Neural crest cell (in vitro differentiated cells): ENCODE measurements at regions not wholly inside any gene's neighbourhood (a gene's known extent, or its start where the extent isn't known, plus 50 kb on each side); places are given as distances from the start of the nearest gene placed in this dataset.

ENCODE experiments used
- DNase-seq: peaks from one replicate; pipeline ENCODE4 v3.0.0; 2021; ENCODE audit warnings: low read depth, mixed read lengths, low spot score
- H3K27ac Mint-ChIP-seq: one replicate; pipeline ENCODE4 v1.8.0; 2021; ENCODE audit warnings: mild to moderate bottlenecking, mixed read lengths; ENCODE audit not compliant: unreplicated experiment
- H3K27me3 Mint-ChIP-seq: 2 replicates; pipeline ENCODE4 v1.8.0; 2021; ENCODE audit warnings: low read depth, mild to moderate bottlenecking, mixed read lengths
- H3K36me3 Mint-ChIP-seq: 2 replicates; pipeline ENCODE4 v1.8.0; 2021; ENCODE audit warnings: low read depth, mild to moderate bottlenecking, mixed read lengths
- H3K4me1 Mint-ChIP-seq: 2 replicates; pipeline ENCODE4 v1.8.0; 2021; ENCODE audit warnings: mixed read lengths
- H3K4me3 Mint-ChIP-seq: one replicate; pipeline ENCODE4 v1.8.0; 2021; ENCODE audit warnings: mild to moderate bottlenecking, mixed read lengths
- H3K9me3 Mint-ChIP-seq: 2 replicates; pipeline ENCODE4 v1.8.0; 2021; ENCODE audit warnings: mixed read lengths
- CTCF ChIP-seq: fragments of 200-600 bp; sonication (generic); conservative IDR thresholded peaks from 2 replicates; pipeline ENCODE4 v1.5.0; 2021; ENCODE audit warnings: antibody characterized with exemption, mild to moderate bottlenecking

- no peak overlapping the region for H3K27ac Mint-ChIP-seq
- no peak for DNase-seq
- no peaks in the 10 kb centered on the region for H3K4me1 Mint-ChIP-seq
- TF ChIP-seq CTCF: no peak
- H3K36me3 Mint-ChIP-seq: peaks cover 2% of the 10 kb centered on the region
- H3K27me3 Mint-ChIP-seq: peaks cover 2% of the 10 kb centered on the region
- H3K4me3 Mint-ChIP-seq: no peak overlapping the region
- H3K9me3 Mint-ChIP-seq: peaks cover 4% of the 10 kb centered on the region
Observed at GRCh38 chr4:85260064-85260463, 214.9 kb upstream of the ARHGAP24 start.

DNA sequence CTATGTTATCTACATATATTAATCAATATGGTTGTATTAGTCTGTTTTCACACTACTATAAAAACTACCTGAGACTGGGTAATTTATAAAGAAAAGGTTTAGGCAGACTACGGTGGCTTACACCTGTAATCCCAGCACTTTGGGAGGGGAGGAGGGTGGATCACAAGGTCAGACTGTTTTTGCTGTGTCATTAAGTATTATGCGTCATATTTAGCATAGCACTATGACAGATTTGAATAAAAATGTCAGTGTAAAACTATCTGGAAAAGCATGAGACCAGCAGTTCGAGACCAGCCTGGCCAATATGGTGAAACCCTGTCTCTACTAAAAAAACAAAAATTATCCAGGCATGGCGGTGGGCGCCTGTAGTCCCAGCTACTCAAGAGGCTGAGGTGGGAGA lies 209.7 kb upstream of the ARHGAP24 start:
- Mint-ChIP-seq H3K4me3 (no peak overlapping the region), H3K4me1 (peaks cover 10% of the 10 kb centered on the region), H3K9me3 (no peaks in the 10 kb centered on the region), H3K27ac (no peak overlapping the region), H3K27me3 (peaks cover 2% of the 10 kb centered on the region), H3K36me3 (no peaks in the 10 kb centered on the region)
- no peak for TF ChIP-seq CTCF
- DNase-seq: no peak

DNA sequence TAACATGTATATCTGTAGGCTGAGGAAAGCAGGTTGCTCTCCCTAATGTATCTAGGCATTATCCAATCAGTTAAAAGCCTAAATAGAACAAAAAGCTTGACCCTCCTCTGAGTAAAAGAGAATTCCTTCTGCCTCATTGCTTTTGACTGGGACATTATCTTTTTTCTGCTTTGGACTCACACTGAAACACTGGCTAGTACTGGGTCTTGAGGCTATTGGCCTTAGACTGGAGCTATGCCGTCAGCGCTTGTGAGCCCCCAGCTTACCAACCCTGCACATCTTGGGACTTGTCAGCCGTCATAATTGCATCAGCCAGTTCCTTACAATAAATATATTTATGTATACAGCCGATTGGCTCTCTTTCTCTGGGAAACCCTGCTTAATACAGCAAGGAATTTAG lies 206.8 kb upstream of the ARHGAP24 start:
- Mint-ChIP-seq H3K9me3 (peaks cover 7% of the 10 kb centered on the region), H3K36me3 (no peaks in the 10 kb centered on the region), H3K27me3 (no peaks in the 10 kb centered on the region), H3K4me1 (peaks cover 10% of the 10 kb centered on the region), H3K4me3 (no peak overlapping the region), H3K27ac (no peak overlapping the region)
- no peak for TF ChIP-seq CTCF
- no peak for DNase-seq

DNA sequence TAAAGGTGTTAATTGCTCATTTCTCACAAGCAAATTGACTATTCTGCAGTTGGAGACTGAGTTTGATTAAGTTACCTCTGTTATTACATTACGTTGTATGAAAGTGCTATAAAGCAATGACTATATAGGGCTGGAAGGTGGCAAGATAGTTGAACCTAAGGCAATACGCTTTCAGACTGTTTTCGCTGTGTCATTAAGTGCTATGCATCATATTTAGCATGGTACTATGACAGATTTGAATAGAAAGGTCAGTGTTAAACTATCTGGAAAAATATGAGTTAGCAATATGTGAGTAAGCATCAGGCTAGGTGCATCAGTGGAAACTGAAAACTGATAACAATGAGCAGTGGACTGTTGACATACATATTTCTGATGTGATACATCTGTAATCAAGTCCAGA lies 206.0 kb upstream of the ARHGAP24 start:
- H3K27ac Mint-ChIP-seq: no peak overlapping the region

GRCh38 chr4:85274955-85275354 lies 200.0 kb upstream of the ARHGAP24 start:
- Mint-ChIP-seq H3K9me3 (peaks cover 14% of the 10 kb centered on the region), H3K4me1 (no peaks in the 10 kb centered on the region), H3K36me3 (peaks cover 4% of the 10 kb centered on the region), H3K4me3 (no peak overlapping the region), H3K27me3 (no peaks in the 10 kb centered on the region), H3K27ac (no peak overlapping the region)
- no peak for DNase-seq
- TF ChIP-seq CTCF: no peak

More for the DNA sequence above, 206.0 kb upstream of the ARHGAP24 start:
- H3K9me3 Mint-ChIP-seq: peaks cover 12% of the 10 kb centered on the region
- peaks cover 4% of the 10 kb centered on the region for H3K36me3 Mint-ChIP-seq
- DNase-seq: no peak
- H3K27me3 Mint-ChIP-seq: no peaks in the 10 kb centered on the region
- H3K4me1 Mint-ChIP-seq: peaks cover 10% of the 10 kb centered on the region
- no peak for TF ChIP-seq CTCF
- no peak overlapping the region for H3K4me3 Mint-ChIP-seq

- Mint-ChIP-seq H3K27me3 (no peaks in the 10 kb centered on the region), H3K27ac (no peak overlapping the region), H3K4me3 (no peak overlapping the region), H3K4me1 (no peaks in the 10 kb centered on the region), H3K9me3 (peaks cover 5% of the 10 kb centered on the region), H3K36me3 (no peaks in the 10 kb centered on the region)
- no peak for TF ChIP-seq CTCF
- DNase-seq: no peak
Observed at GRCh38 chr4:85280963-85281362, 194.0 kb upstream of the ARHGAP24 start.
